HepG2 (cell line): ENCODE measurements at regions not wholly inside any gene's neighbourhood (a gene's known extent, or its start where the extent isn't known, plus 50 kb on each side); places are given as distances from the start of the nearest gene placed in this dataset.

Source experiments
- ATAC-seq: fragments of 200-7000 bp; cut with Tn5 transposase; 3 replicates; pipeline ENCODE4 v1.9.1; 2020; ENCODE audit warnings: mild to moderate bottlenecking, moderate library complexity
- BruUV-seq: library from RNA; stranded (reverse); fragments of 400-500 nt; replicated peaks from 2 replicates; lab custom pipeline; 2021; lab: Mats Ljungman, UMichigan
- CTCF ChIA-PET: fragments of 300-600 bp; formaldehyde crosslinking; extraction: SDS; loops from one replicate; lab custom pipeline; 2021; ENCODE audit warnings: low total read pairs, inconsistent platforms, low intra/inter-chr PET ratio; lab: Yijun Ruan, JAX
- POLR2A ChIA-PET: fragments of 350-600 bp; sonication (Branson Sonifier 250); formaldehyde crosslinking; loops from one replicate; lab custom pipeline; 2020; ENCODE audit warnings: antibody characterized with exemption, inconsistent platforms; lab: Yijun Ruan, JAX
- DNase-seq: peaks from one replicate; pipeline ENCODE4 v3.0.0-alpha.2; 2015; ENCODE audit warnings: low spot score
- FAIRE-seq: peaks from 3 replicates; lab custom pipeline; 2011; peaks lifted over from hg19 to GRCh38; lab: Jason Lieb, UNC
- H2AFZ ChIP-seq: one replicate; pipeline ENCODE4 v1.6.1; 2011; ENCODE audit warnings: low read length, inconsistent platforms
- H3K27ac ChIP-seq: fragments of 300-600 bp; 3 replicates; pipeline ENCODE4 v1.8.0; 2011; ENCODE audit warnings: mixed run types, mild to moderate bottlenecking, mixed read lengths, low read length, inconsistent platforms; ENCODE audit not compliant: insufficient read depth; ENCODE audit errors: extremely low read length
- H3K27me3 ChIP-seq, 2 experiments: fragments of 200-600 bp in 1 of 2; 2 replicates in 1 of 2; 3 replicates in 1 of 2; pipeline versions ENCODE4 v1.6.0 to v1.8.0; 2011; ENCODE audit warnings: low read length in 2 of 2, mild to moderate bottlenecking in 2 of 2, moderate library complexity in 2 of 2, inconsistent platforms in 1 of 2; ENCODE audit not compliant: insufficient read depth in 2 of 2, control insufficient read depth in 1 of 2
- H3K36me3 ChIP-seq, 2 experiments: fragments of 200-600 bp in 1 of 2; replicated peaks in 1 of 2; 2 replicates in 1 of 2; 3 replicates in 1 of 2; pipeline versions ENCODE4 v1.5.1 to v1.8.0; 2011; ENCODE audit warnings: low read length in 2 of 2, inconsistent platforms in 1 of 2; ENCODE audit not compliant: insufficient read depth in 2 of 2, control insufficient read depth in 1 of 2
- H3K4me1 ChIP-seq: 2 replicates; pipeline ENCODE4 v1.5.1; 2012; ENCODE audit warnings: low read length, inconsistent platforms; ENCODE audit not compliant: insufficient read depth
- H3K4me2 ChIP-seq: 2 replicates; pipeline ENCODE4 v1.6.0; 2011; ENCODE audit warnings: low read depth, low read length, inconsistent platforms
- H3K4me3 ChIP-seq, 3 experiments: fragments of 200-600 bp in 1 of 3; sonication (generic), shearing (Covaris generic) in 1 of 3; replicated peaks in 1 of 3; 2 replicates each; pipeline ENCODE4 v1.5.1; 2011 to 2016; ENCODE audit warnings: low read length in 3 of 3, inconsistent platforms in 2 of 3, low read depth in 2 of 3, mild to moderate bottlenecking in 2 of 3, control low read depth in 1 of 3, mixed read lengths in 1 of 3; ENCODE audit not compliant: insufficient read depth in 1 of 3
- H3K79me2 ChIP-seq: one replicate; pipeline ENCODE4 v1.6.1; 2011; ENCODE audit warnings: low read length, inconsistent platforms; ENCODE audit not compliant: insufficient read depth
- H3K9ac ChIP-seq: 2 replicates; pipeline ENCODE4 v1.6.0; 2011; ENCODE audit warnings: mild to moderate bottlenecking, low read depth, low read length, inconsistent platforms; ENCODE audit not compliant: insufficient read depth
- H3K9me3 ChIP-seq: 2 replicates; pipeline ENCODE4 v1.5.1; 2012; ENCODE audit warnings: mild to moderate bottlenecking, low read length
- H4K20me1 ChIP-seq: 2 replicates; pipeline ENCODE4 v1.6.0; 2011; ENCODE audit warnings: inconsistent platforms, mild to moderate bottlenecking, low read length, moderate library complexity; ENCODE audit not compliant: insufficient read depth
- FOXC1 ChIP-seq: sonication (generic); formaldehyde crosslinking; IDR thresholded peaks from 2 replicates; pipeline ENCODE4 v1.8.0; 2022; ENCODE audit warnings: mild to moderate bottlenecking, missing genetic modification reagents, borderline replicate concordance
- HCFC1 ChIP-seq: fragments of 150-350 bp; IDR thresholded peaks from 2 replicates; pipeline ENCODE4 v1.6.1; 2014; ENCODE audit warnings: low read depth, low read length
- MTF2 ChIP-seq: sonication (generic); formaldehyde crosslinking; IDR thresholded peaks from 2 replicates; pipeline ENCODE4 v1.5.0; 2020; ENCODE audit warnings: missing genetic modification reagents, borderline replicate concordance
- PTBP1 ChIP-seq: fragments of 200-400 bp; formaldehyde crosslinking; IDR thresholded peaks from 2 replicates; pipeline ENCODE4 v1.6.1; 2018; ENCODE audit warnings: low read length, low read depth; ENCODE audit not compliant: poor library complexity, severe bottlenecking
- RBAK ChIP-seq: sonication (generic); formaldehyde crosslinking; IDR thresholded peaks from 2 replicates; pipeline ENCODE4 v1.5.1; 2020; ENCODE audit warnings: mild to moderate bottlenecking, missing genetic modification reagents
- REPIN1 ChIP-seq: sonication (generic); formaldehyde crosslinking; IDR thresholded peaks from 2 replicates; pipeline ENCODE4 v1.8.0; 2022; ENCODE audit warnings: missing genetic modification reagents, low read depth, mild to moderate bottlenecking, borderline replicate concordance
- RXRA ChIP-seq: sonication (generic); formaldehyde crosslinking; IDR thresholded peaks from 2 replicates; pipeline ENCODE4 v1.5.1; 2020; ENCODE audit warnings: missing genetic modification reagents
- SMARCE1 ChIP-seq: fragments of 450-650 bp; IDR thresholded peaks from 2 replicates; pipeline ENCODE4 v1.6.1; 2017; ENCODE audit warnings: borderline replicate concordance
- SRSF4 ChIP-seq: fragments of 200-400 bp; formaldehyde crosslinking; IDR thresholded peaks from one replicate; pipeline ENCODE4 v1.6.1; 2018; ENCODE audit warnings: mild to moderate bottlenecking, low read depth, low read length, moderate library complexity; ENCODE audit not compliant: poor library complexity, severe bottlenecking
- ZMYM4 ChIP-seq: sonication (generic); formaldehyde crosslinking; IDR thresholded peaks from 2 replicates; pipeline ENCODE4 v1.8.1; 2023; ENCODE audit warnings: mild to moderate bottlenecking, missing genetic modification reagents
- WGBS: methylation state at CpG from one replicate; pipeline ENCODE4 v1.1.6; 2017; ENCODE audit warnings: low lambda C conversion rate; 5-methylcytosine and 5-hydroxymethylcytosine counted together
- in situ Hi-C: cut with HindIII; loops from 2 replicates; pipeline ENCODE4 v1.10.0; 2017; ENCODE audit warnings: low pct_unique_long_range_greater_than_20kb; ENCODE audit not compliant: extremely low pct_ligation_motif_present
- intact Hi-C: fragments of 100-400 bp; cut with micrococcal nuclease; formaldehyde crosslinking; loops from one replicate; pipeline ENCODE4 v1.10.0; 2022; ENCODE audit not compliant: unreplicated experiment
- TF ChIP-seq, protein P1 (sequence below): sonication (generic); formaldehyde crosslinking; IDR thresholded peaks from 2 replicates; pipeline ENCODE4 v1.4.0; 2020; ENCODE audit warnings: missing genetic modification reagents, low read depth, mild to moderate bottlenecking, borderline replicate concordance

DNA sequence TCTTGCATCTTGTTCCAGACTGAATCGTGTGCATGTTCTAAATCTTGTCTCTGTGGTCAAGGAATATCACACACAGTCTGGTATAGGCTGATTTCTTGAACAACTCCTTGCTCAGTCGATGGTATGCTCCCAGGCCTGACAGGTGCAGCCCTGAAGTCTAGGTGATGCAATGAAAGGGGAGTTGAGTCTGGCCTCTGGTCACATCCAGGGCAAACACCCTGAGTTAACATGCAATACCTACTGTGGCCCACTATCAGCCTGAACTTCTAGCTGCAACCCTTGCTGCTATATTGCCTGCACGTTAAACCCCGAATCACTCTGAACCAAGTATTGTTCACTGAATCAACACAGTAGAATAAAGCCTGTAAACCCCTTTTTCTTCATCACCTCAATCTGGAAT lies 303.4 kb downstream of the USP25 start:
- Histone ChIP-seq H3K27me3 (no peaks in the 10 kb centered on the region), H2AFZ (no peak overlapping the region), H3K4me1 (no peaks in the 10 kb centered on the region), H3K79me2 (no peaks in the 10 kb centered on the region), H3K4me2 (no peak overlapping the region), H3K36me3 (no peaks in the 10 kb centered on the region), H3K9me3 (no peaks in the 10 kb centered on the region), H4K20me1 (no peaks in the 10 kb centered on the region), H3K9ac (no peak overlapping the region), H3K4me3 (no peak overlapping the region), H3K27ac (no peak overlapping the region)
- DNase-seq: no peak
- in situ Hi-C loops: no loop called here
- BruUV-seq: no TSS peak
- 0% methylated on average over 4 of the region's 4 CpGs for WGBS
- CTCF ChIA-PET: no interaction called here
- intact Hi-C loops: no loop called here
- ATAC-seq: peak; percentile 65
- TF ChIP-seq, protein P1, sequence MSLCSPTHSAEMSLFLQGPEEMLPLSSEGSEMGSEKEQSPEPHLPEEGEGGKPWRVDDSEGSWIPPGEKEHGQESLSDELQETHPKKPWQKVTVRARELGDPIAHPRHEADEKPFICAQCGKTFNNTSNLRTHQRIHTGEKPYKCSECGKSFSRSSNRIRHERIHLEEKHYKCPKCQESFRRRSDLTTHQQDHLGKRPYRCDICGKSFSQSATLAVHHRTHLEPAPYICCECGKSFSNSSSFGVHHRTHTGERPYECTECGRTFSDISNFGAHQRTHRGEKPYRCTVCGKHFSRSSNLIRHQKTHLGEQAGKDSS: no peak
- TF ChIP-seq REPIN1 (no peak), MTF2 (CRISPR knock-in tag) (no peak), PTBP1 (no peak), RXRA (CRISPR knock-in tag) (no peak)
- FAIRE-seq: no peak
- POLR2A ChIA-PET: no interaction called here

DNA sequence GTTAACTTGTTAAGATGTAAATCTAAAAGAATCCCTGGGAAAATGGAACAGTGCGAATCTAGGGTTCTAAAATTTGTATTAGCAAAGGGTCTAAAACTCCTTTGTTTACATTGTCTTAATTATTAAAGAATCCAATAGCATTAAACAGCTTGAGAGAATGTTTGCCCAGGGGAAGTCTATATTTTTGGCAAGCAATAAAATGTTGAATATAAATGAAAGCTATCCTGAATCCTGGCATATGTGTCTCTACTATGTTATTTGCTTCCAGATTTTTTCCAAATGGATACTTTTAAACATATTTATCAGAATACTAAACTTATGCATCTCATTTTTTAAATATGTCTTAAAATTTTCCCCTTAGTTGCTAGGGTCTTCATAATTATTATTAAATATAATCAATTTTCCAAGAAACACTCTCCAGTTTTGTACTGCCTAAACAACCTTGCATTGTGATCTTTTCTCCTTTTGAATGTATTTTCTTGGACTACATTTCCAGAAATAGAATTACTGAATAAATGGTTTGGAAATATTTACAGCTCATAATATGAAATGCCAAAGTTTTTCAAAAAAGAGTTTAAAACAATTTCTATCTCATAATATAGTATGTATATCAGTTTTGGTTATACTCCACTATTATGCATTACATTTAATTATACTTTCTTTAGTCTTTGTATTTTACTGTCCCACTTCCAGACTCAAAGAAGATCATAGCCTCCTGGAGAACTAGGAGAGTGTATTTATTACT lies 304.8 kb downstream of the USP25 start:
- Histone ChIP-seq H3K9me3 (no peaks in the 10 kb centered on the region), H4K20me1 (no peaks in the 10 kb centered on the region), H2AFZ (no peak overlapping the region), H3K9ac (no peak overlapping the region), H3K4me3 (no peak overlapping the region), H3K27me3 (no peaks in the 10 kb centered on the region), H3K4me2 (no peak overlapping the region), H3K4me1 (no peaks in the 10 kb centered on the region), H3K36me3 (no peaks in the 10 kb centered on the region), H3K79me2 (no peaks in the 10 kb centered on the region), H3K27ac (no peak overlapping the region)
- ChIA-PET POLR2A (no interaction called here), CTCF (no interaction called here)
- ATAC-seq (no peak), FAIRE-seq (no peak), DNase-seq (no peak)
- TF ChIP-seq RBAK (CRISPR knock-in tag): no peak
- TF ChIP-seq ZMYM4 (CRISPR knock-in tag): no peak
- TF ChIP-seq HCFC1: no peak
- TF ChIP-seq SMARCE1: no peak
- TF ChIP-seq FOXC1 (CRISPR knock-in tag): no peak
- TF ChIP-seq SRSF4: no peak
- 0% methylated on average over 1 of the region's 1 CpG for WGBS
- no TSS peak for BruUV-seq
- in situ Hi-C loops: no loop called here
- intact Hi-C loops: no loop called here
